PC-9 (cell line): ENCODE measurements at regions not wholly inside any gene's neighbourhood (a gene's known extent, or its start where the extent isn't known, plus 50 kb on each side); places are given as distances from the start of the nearest gene placed in this dataset.

Source experiments
- EZH2 ChIP-seq: fragments of 200-600 bp; sonication (generic); IDR thresholded peaks from 2 replicates; pipeline ENCODE4 v1.8.0; 2017; ENCODE audit warnings: antibody characterized with exemption, low read depth
- TF ChIP-seq, protein P1 (sequence below): fragments of 200-600 bp; sonication (generic); conservative IDR thresholded peaks from 2 replicates; pipeline ENCODE4 v1.6.1; 2017; ENCODE audit warnings: mixed run types, antibody characterized with exemption, mild to moderate bottlenecking, moderate library complexity

GRCh38 chr5:5702934-5703333, 280.5 kb downstream of the ICE1 start:
- TF ChIP-seq, protein P1, sequence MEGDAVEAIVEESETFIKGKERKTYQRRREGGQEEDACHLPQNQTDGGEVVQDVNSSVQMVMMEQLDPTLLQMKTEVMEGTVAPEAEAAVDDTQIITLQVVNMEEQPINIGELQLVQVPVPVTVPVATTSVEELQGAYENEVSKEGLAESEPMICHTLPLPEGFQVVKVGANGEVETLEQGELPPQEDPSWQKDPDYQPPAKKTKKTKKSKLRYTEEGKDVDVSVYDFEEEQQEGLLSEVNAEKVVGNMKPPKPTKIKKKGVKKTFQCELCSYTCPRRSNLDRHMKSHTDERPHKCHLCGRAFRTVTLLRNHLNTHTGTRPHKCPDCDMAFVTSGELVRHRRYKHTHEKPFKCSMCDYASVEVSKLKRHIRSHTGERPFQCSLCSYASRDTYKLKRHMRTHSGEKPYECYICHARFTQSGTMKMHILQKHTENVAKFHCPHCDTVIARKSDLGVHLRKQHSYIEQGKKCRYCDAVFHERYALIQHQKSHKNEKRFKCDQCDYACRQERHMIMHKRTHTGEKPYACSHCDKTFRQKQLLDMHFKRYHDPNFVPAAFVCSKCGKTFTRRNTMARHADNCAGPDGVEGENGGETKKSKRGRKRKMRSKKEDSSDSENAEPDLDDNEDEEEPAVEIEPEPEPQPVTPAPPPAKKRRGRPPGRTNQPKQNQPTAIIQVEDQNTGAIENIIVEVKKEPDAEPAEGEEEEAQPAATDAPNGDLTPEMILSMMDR: no peak
- TF ChIP-seq EZH2: no peak
